ENCODE measurements at regions not wholly inside any gene's neighbourhood (a gene's known extent, or its start where the extent isn't known, plus 50 kb on each side); places are given as distances from the start of the nearest gene placed in this dataset.

- no peak overlapping the region for H3K27ac ChIP-seq
- DNase-seq (ENCODE audit: low spot score) = no peak
- TF ChIP-seq CTCF (conservative IDR thresholded peaks at IDR 0.05; ENCODE audit: low read depth) = no peak
- ChIA-PET CTCF (no interaction called here), POLR2A (ENCODE audit: low non-redundant PET) (no interaction called here)
These were observed 132.3 kb downstream of the FCRL5 start for GRCh38 chr1:157419845-157420542.

- no peak for TF ChIP-seq CTCF (conservative IDR thresholded peaks at IDR 0.05; ENCODE audit: low read depth)
- CTCF ChIA-PET = no interaction called here
- POLR2A ChIA-PET (ENCODE audit: low non-redundant PET) = no interaction called here
- no peak overlapping the region for H3K27ac ChIP-seq
- DNase-seq (ENCODE audit: low spot score) = no peak
These were observed 133.7 kb downstream of the FCRL5 start for GRCh38 chr1:157418659-157419058.

GRCh38 chr1:157418231-157418630 lies 134.1 kb downstream of the FCRL5 start:
- DNase-seq (ENCODE audit: low spot score) = no peak
- POLR2A ChIA-PET (ENCODE audit: low non-redundant PET) = no interaction called here
- CTCF ChIA-PET = no interaction called here
- H3K27ac ChIP-seq = no peak overlapping the region
- TF ChIP-seq CTCF (conservative IDR thresholded peaks at IDR 0.05; ENCODE audit: low read depth) = no peak

- no peak for DNase-seq (ENCODE audit: low spot score)
- no peak overlapping the region for H3K27ac ChIP-seq
- CTCF ChIA-PET = no interaction called here
- TF ChIP-seq CTCF (conservative IDR thresholded peaks at IDR 0.05; ENCODE audit: low read depth) = no peak
- POLR2A ChIA-PET (ENCODE audit: low non-redundant PET) = no interaction called here
These were observed 136.7 kb downstream of the FCRL5 start for GRCh38 chr1:157415661-157416060.

GRCh38 chr1:157412308-157412707 lies 140.0 kb downstream of the FCRL5 start:
- POLR2A ChIA-PET (ENCODE audit: low non-redundant PET) = no interaction called here
- no peak overlapping the region for H3K27ac ChIP-seq
- DNase-seq (ENCODE audit: low spot score) = no peak
- CTCF ChIA-PET = no interaction called here
- TF ChIP-seq CTCF (conservative IDR thresholded peaks at IDR 0.05; ENCODE audit: low read depth) = no peak

GRCh38 chr1:157411769-157412168 lies 140.5 kb downstream of the FCRL5 start:
- DNase-seq (ENCODE audit: low spot score) = no peak
- ChIA-PET POLR2A (ENCODE audit: low non-redundant PET) (no interaction called here), CTCF (no interaction called here)
- H3K27ac ChIP-seq = no peak overlapping the region
- no peak for TF ChIP-seq CTCF (conservative IDR thresholded peaks at IDR 0.05; ENCODE audit: low read depth)

All from RWPE1 (cell line).